Adrenal gland (tissue), 9 donors: ENCODE measurements at regions not wholly inside any gene's neighbourhood (a gene's known extent, or its start where the extent isn't known, plus 50 kb on each side); places are given as distances from the start of the nearest gene placed in this dataset.

Experiments
- DNase-seq, 7 donors: peaks; one replicate each; pipeline ENCODE4 v3.0.0-alpha.2; 2019 to 2020
- H3K27ac ChIP-seq, 5 donors: fragments of 200-600 bp; sonication (generic) in 4 of 5; 1 replicate in 3 of 5; 2 replicates in 2 of 5; pipeline versions ENCODE4 v1.5.1 to v1.8.0; 2016 to 2020; ENCODE audit warnings: mild to moderate bottlenecking in 1 of 5
- H3K27me3 ChIP-seq: fragments of 200-600 bp; 2 replicates; pipeline ENCODE4 v1.8.0; 2021
- H3K36me3 ChIP-seq, 2 donors: fragments of 200-600 bp; replicated peaks in 1 of 2; 1 replicate in 1 of 2; 2 replicates in 1 of 2; pipeline versions ENCODE4 v1.5.1 to v1.8.0; 2018 to 2022
- H3K4me1 ChIP-seq, 2 donors: fragments of 200-600 bp; replicated peaks in 1 of 2; 1 replicate in 1 of 2; 2 replicates in 1 of 2; pipeline versions ENCODE4 v1.5.1 to v1.8.0; 2018 to 2021
- H3K4me3 ChIP-seq, 4 donors: fragments of 200-600 bp; sonication (generic) in 3 of 4; one replicate each; pipeline ENCODE4 v1.5.1; 2016 to 2018
- H3K9me3 ChIP-seq, 3 donors: fragments of 200-600 bp; sonication (generic) in 1 of 3; replicated peaks in 1 of 3; 1 replicate in 2 of 3; 2 replicates in 1 of 3; pipeline versions ENCODE4 v1.5.1 to v1.8.0; 2016 to 2021
- POLR2A ChIP-seq, 2 donors: fragments of 450-650 bp; IDR thresholded peaks; one replicate each; pipeline ENCODE4 v1.6.1; 2017; ENCODE audit warnings: antibody characterized with exemption in 2 of 2, mild to moderate bottlenecking in 2 of 2, moderate library complexity in 1 of 2
- WGBS, 4 donors: extraction: QIAGEN DNeasy Blood & Tissue Kit in 2 of 4; methylation state at CpG; one replicate each; pipeline versions ENCODE4 v1.1.5 to v1.1.7; 2013 to 2017; 5-methylcytosine and 5-hydroxymethylcytosine counted together
- intact Hi-C, 2 donors: fragments of 100-400 bp; cut with DNase I; formaldehyde crosslinking; loops; one replicate each; pipeline versions ENCODE4 v1.14.1 to v1.15.0; 2022 to 2023
- TF ChIP-seq, protein P1 (sequence below), 6 experiments: fragments of 450-650 bp in 4 of 6; fragments of 200-600 bp in 2 of 6; sonication (generic) in 1 of 6; IDR thresholded peaks; 1 replicate in 5 of 6; 2 replicates in 1 of 6; pipeline versions ENCODE4 v1.5.1 to v1.8.0; 2016 to 2021; ENCODE audit warnings: antibody characterized with exemption in 6 of 6, mild to moderate bottlenecking in 2 of 6, moderate library complexity in 1 of 6
- donor health status: healthy with polysubstance abuse.
- donor health status: Bipolar disorder and iron deficiency.
- donor health status: DM: yes; HTN: yes; CAD: no.
- donor health status: DM: no; HTN: no; CAD: no.
- donor health status: DM: no; HTN: no; CAD: no.

DNA sequence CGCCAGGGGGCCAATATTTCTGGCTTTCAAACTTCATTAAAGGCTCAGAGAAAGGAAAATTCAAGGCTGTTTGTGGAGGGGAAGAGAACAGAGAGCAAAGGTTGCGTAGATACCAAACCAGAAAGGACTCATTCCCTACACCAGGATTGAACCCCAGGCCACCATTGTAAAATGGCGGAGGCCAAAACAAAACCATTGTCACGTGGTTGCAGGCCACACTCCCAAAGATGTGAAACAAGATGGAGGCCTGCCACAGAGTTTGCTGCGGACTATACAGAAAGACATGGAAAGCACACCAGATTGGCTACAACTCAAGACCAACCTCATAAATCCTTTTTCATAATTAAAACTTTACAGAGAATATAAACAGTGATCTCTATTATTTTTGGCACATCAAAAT, 116.5 kb downstream of the KCNK1 start:
- Histone ChIP-seq H3K27me3 (no peaks in the 10 kb centered on the region), H3K27ac (no peak overlapping the region), H3K4me3 (no peak overlapping the region), H3K4me1 (no peaks in the 10 kb centered on the region), H3K36me3 (no peaks in the 10 kb centered on the region), H3K9me3 (no peaks in the 10 kb centered on the region)
- TF ChIP-seq, protein P1, sequence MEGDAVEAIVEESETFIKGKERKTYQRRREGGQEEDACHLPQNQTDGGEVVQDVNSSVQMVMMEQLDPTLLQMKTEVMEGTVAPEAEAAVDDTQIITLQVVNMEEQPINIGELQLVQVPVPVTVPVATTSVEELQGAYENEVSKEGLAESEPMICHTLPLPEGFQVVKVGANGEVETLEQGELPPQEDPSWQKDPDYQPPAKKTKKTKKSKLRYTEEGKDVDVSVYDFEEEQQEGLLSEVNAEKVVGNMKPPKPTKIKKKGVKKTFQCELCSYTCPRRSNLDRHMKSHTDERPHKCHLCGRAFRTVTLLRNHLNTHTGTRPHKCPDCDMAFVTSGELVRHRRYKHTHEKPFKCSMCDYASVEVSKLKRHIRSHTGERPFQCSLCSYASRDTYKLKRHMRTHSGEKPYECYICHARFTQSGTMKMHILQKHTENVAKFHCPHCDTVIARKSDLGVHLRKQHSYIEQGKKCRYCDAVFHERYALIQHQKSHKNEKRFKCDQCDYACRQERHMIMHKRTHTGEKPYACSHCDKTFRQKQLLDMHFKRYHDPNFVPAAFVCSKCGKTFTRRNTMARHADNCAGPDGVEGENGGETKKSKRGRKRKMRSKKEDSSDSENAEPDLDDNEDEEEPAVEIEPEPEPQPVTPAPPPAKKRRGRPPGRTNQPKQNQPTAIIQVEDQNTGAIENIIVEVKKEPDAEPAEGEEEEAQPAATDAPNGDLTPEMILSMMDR (IDR thresholded peaks at IDR 0.05): no peak
- no peak for TF ChIP-seq POLR2A (IDR thresholded peaks at IDR 0.05)
- 79 to 82% (median 81%) methylated on average over 5 of the region's 5 CpGs for WGBS, 4 donors
- no peak for DNase-seq
- intact Hi-C loops: no loop called here

DNA sequence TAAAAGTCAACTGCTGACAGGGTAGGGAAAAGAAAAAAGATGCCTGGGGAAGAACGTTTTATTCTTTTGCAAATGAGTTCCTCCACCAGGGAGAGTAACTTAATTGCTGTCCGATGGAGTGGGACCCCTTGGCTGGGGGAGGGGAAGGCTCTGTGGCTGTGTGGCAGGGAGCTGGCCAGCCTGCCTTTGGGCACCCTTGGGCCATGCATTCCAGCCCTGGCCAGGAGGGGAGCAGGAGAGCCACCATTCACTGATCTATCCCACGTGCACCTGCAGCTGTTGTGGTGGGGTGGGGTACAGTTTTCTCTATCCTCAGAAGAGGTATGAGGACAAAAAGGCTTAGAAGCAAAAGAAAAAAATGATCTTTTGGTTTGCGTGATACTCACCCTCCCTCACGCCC, 116.9 kb downstream of the KCNK1 start:
- 54 to 69% (median 60%) methylated on average over 5 of the region's 5 CpGs for WGBS, 4 donors
- Histone ChIP-seq H3K27ac (no peak overlapping the region), H3K27me3 (no peaks in the 10 kb centered on the region), H3K4me3 (no peak overlapping the region), H3K9me3 (no peaks in the 10 kb centered on the region), H3K36me3 (no peaks in the 10 kb centered on the region), H3K4me1 (no peaks in the 10 kb centered on the region)
- no peak for DNase-seq
- intact Hi-C loops: no loop called here
- TF ChIP-seq POLR2A (IDR thresholded peaks at IDR 0.05): no peak
- TF ChIP-seq, protein P1 (IDR thresholded peaks at IDR 0.05): no peak

DNA sequence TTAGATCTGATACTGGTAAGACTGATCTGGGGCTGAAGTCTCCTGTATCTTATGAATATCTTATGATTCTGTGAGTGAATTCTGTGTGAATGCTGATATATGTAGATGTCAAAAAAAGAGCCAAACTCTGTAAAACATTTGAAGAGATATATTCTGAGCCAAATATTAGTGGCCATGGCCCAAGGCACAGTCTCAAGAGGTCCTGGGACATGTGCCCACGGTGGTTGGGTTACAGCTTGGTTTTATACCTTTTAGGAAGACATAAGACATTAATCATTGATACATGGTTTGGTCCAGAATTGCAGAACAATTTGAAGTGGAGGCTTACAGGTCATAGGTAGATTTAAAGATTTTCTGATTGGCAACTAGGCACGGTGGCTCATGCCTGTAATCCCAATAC, 118.3 kb downstream of the KCNK1 start:
- intact Hi-C loops: no loop called here
- no peaks in the 10 kb centered on the region for H3K9me3 ChIP-seq
- DNase-seq: no peak
- H3K36me3 ChIP-seq: no peaks in the 10 kb centered on the region
- 75 to 91% (median 85%) methylated on average over 2 of the region's 2 CpGs for WGBS, 4 donors
- H3K27me3 ChIP-seq: no peaks in the 10 kb centered on the region
- no peak overlapping the region for H3K4me3 ChIP-seq
- TF ChIP-seq, protein P1 (IDR thresholded peaks at IDR 0.05): no peak
- TF ChIP-seq POLR2A (IDR thresholded peaks at IDR 0.05): no peak
- H3K4me1 ChIP-seq: no peaks in the 10 kb centered on the region
- no peak overlapping the region for H3K27ac ChIP-seq

DNA sequence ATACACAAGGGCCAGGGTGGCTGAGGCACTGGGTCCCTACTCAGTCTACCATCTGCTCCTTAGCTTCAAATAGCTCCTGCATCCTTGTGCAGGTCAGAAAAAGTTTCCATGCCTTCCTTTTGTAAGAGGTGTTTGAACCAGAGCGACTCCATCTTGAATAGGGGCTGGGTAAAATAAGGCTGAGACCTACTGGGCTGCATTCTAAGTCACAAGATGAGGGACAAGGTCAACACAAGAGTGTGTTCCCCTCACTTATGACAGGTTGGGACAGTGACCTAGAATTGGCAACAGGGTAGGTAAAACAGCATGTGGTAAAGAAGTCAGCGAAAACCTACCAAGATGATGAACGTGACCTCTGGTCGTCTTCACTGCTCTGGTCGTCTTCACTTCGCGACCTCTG, 120.5 kb downstream of the KCNK1 start:
- Histone ChIP-seq H3K27ac (no peak overlapping the region), H3K4me3 (no peak overlapping the region), H3K4me1 (no peaks in the 10 kb centered on the region), H3K9me3 (no peaks in the 10 kb centered on the region), H3K27me3 (no peaks in the 10 kb centered on the region), H3K36me3 (no peaks in the 10 kb centered on the region)
- TF ChIP-seq, protein P1 (IDR thresholded peaks at IDR 0.05): no peak
- TF ChIP-seq POLR2A (IDR thresholded peaks at IDR 0.05): no peak
- no peak for DNase-seq
- intact Hi-C loops: no loop called here
- 66 to 80% (median 71%) methylated on average over 5 to 7 of the region's 7 CpGs for WGBS, 4 donors
